ENCODE measurements at regions not wholly inside any gene's neighbourhood (a gene's known extent, or its start where the extent isn't known, plus 50 kb on each side); places are given as distances from the start of the nearest gene placed in this dataset.

DNA sequence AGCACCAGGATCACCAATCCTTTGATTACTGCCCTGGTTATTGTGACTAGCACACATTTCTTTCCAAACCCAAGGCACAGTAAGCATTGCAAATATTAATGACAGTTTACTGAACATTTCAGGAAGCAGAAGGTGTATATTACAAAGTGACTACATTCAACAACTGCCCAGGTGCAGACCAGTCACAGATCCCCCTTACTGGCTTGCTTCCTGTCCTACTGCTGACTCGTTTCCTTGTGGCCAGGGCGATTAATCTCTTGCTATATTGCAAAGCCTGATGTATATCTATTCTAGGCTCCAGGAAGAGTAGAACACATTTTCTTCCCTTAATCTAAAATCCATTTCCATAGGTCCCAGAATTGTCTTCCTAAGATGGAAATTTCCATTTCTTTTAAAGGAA is 77.2 kb upstream of the EPHA7 start:
- DNase-seq: no peak

DNA sequence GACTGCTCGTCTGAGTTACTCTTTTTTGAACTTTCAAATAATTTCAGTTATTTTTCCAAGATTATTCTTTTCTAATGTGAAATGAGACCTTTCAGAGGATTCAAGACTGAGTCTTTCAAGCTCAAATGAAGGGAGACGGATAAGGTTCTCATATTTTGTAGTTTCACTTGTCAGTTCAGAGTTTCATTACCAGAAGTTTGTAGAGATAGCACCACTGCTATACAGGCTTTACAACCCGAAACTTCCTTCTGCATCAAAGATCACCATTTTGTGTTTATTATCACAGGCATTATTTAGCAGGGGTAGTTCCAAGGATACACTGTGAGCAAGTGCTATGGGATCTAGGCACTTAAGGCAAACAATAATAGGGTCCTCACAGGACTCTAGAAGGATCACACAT is 74.7 kb upstream of the EPHA7 start:
- no peak for DNase-seq

DNA sequence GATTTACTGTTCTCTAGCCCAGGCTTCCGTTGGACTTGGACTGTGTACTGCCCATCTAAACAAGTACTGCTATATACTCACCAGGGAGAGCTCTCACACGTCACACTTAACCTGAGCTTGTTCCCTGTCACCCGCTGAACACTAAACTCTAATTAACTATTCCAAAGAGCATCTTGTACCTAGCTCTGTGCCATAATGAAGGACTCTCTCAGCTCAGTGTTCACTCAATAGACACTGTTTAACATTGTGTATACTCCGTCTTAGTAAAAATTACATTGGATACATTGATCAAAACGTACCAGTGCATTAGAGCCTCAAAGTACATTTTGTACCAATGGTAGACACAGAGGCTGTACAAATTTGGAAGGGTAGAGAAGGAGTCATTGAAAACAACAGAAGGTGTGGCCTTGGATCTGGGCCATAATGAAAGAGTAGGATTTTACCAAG is 55.4 kb upstream of the EPHA7 start:
- DNase-seq: no peak

DNA sequence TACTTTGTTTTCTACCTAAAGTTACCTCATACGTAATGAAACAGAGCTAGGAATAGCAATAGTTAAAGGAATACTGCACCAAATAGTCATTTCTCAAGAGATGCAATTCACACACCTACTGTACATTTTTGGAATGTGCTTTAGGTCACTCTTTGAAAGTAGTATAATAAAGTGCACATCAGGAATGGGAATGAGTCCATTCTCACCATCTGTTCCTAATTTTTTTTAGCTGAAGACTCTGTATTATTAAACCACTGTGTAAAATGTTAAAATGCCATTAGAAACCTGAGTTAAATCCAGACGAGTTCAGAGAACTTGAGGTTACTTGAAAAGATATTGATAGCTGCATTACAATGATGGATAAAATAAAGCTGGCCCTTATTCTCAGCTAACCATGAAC is 51.9 kb upstream of the EPHA7 start:
- DNase-seq: no peak
